HEK293 (cell line): ENCODE measurements at regions not wholly inside any gene's neighbourhood (a gene's known extent, or its start where the extent isn't known, plus 50 kb on each side); places are given as distances from the start of the nearest gene placed in this dataset.

ENCODE experiments used
- CTCF ChIA-PET: fragments of 350-600 bp; formaldehyde crosslinking; extraction: SDS; loops from one replicate; lab custom pipeline; 2021; ENCODE audit warnings: antibody characterized with exemption; lab: Yijun Ruan, JAX
- POLR2A ChIA-PET: fragments of 300-600 bp; formaldehyde crosslinking; extraction: SDS; loops from one replicate; lab custom pipeline; 2020; ENCODE audit warnings: antibody characterized with exemption, inconsistent platforms; lab: Yijun Ruan, JAX
- H3K27ac ChIP-seq: fragments of 200-500 bp; sonication (Bioruptor generic); 2 replicates; pipeline ENCODE4 v1.5.1; 2014; ENCODE audit warnings: low read depth, low read length, control low read depth, inconsistent platforms; ENCODE audit errors: extremely low read depth
- H3K36me3 ChIP-seq, 2 experiments: fragments of 200-500 bp in 1 of 2; sonication (Bioruptor generic) in 1 of 2; 1 replicate in 1 of 2; 2 replicates in 1 of 2; pipeline ENCODE4 v1.5.1; 2014 to 2017; ENCODE audit warnings: inconsistent platforms in 2 of 2, low read length in 2 of 2; ENCODE audit not compliant: control insufficient read depth in 2 of 2, insufficient read depth in 1 of 2
- H3K4me1 ChIP-seq: fragments of 200-500 bp; sonication (Bioruptor generic); 2 replicates; pipeline ENCODE4 v1.5.1; 2014; ENCODE audit warnings: mild to moderate bottlenecking, low read length, inconsistent platforms; ENCODE audit not compliant: control insufficient read depth, insufficient read depth
- H3K4me3 ChIP-seq: 2 replicates; pipeline ENCODE4 v1.5.1; 2011; ENCODE audit warnings: low read depth, mild to moderate bottlenecking, control low read depth, low read length, moderate library complexity
- H3K9me3 ChIP-seq: fragments of 200-500 bp; sonication (Bioruptor generic); 2 replicates; pipeline ENCODE4 v1.5.1; 2014; ENCODE audit warnings: low read depth, low read length, inconsistent platforms; ENCODE audit not compliant: control insufficient read depth, insufficient read depth
- KLF10 ChIP-seq: fragments of 450-650 bp; IDR thresholded peaks from 2 replicates; pipeline ENCODE4 v1.5.1; 2018; ENCODE audit warnings: missing biosample characterization, mild to moderate bottlenecking, missing genetic modification characterization
- OSR2 ChIP-seq: fragments of 450-650 bp; formaldehyde crosslinking; IDR thresholded peaks from 2 replicates; pipeline ENCODE4 v1.5.1; 2016; ENCODE audit warnings: missing biosample characterization, missing genetic modification characterization
- ZFP69B ChIP-seq: fragments of 450-650 bp; formaldehyde crosslinking; IDR thresholded peaks from 2 replicates; pipeline ENCODE4 v1.5.1; 2016; ENCODE audit warnings: missing biosample characterization, missing genetic modification characterization
- ZIC2 ChIP-seq: fragments of 450-650 bp; formaldehyde crosslinking; IDR thresholded peaks from 2 replicates; pipeline ENCODE4 v1.5.1; 2016; ENCODE audit warnings: missing biosample characterization, missing genetic modification characterization
- ZNF132 ChIP-seq: fragments of 450-650 bp; formaldehyde crosslinking; IDR thresholded peaks from 2 replicates; pipeline ENCODE4 v1.5.1; 2017; ENCODE audit warnings: missing biosample characterization, missing genetic modification characterization, borderline replicate concordance
- ZNF394 ChIP-seq: fragments of 450-650 bp; formaldehyde crosslinking; IDR thresholded peaks from 2 replicates; pipeline ENCODE4 v1.5.1; 2016; ENCODE audit warnings: missing biosample characterization, missing genetic modification characterization, mild to moderate bottlenecking, moderate library complexity, borderline replicate concordance
- ZNF558 ChIP-seq: fragments of 450-650 bp; formaldehyde crosslinking; IDR thresholded peaks from 2 replicates; pipeline ENCODE4 v1.5.1; 2016; ENCODE audit warnings: missing biosample characterization, missing genetic modification characterization
- ZNF560 ChIP-seq: fragments of 450-650 bp; formaldehyde crosslinking; IDR thresholded peaks from 2 replicates; pipeline ENCODE4 v1.5.1; 2017; ENCODE audit warnings: missing biosample characterization, missing genetic modification characterization, borderline replicate concordance
- ZNF561 ChIP-seq: fragments of 450-650 bp; IDR thresholded peaks from 2 replicates; pipeline ENCODE4 v1.5.1; 2018; ENCODE audit warnings: missing biosample characterization, missing genetic modification characterization, borderline replicate concordance
- ZNF600 ChIP-seq: fragments of 450-650 bp; formaldehyde crosslinking; IDR thresholded peaks from 2 replicates; pipeline ENCODE4 v1.5.1; 2016; ENCODE audit warnings: missing biosample characterization, missing genetic modification characterization
- ZNF664 ChIP-seq: fragments of 450-650 bp; formaldehyde crosslinking; IDR thresholded peaks from 2 replicates; pipeline ENCODE4 v1.5.1; 2016; ENCODE audit warnings: missing biosample characterization, missing genetic modification characterization
- ZNF670 ChIP-seq: fragments of 450-650 bp; formaldehyde crosslinking; IDR thresholded peaks from 2 replicates; pipeline ENCODE4 v1.5.1; 2016; ENCODE audit warnings: missing biosample characterization, missing genetic modification characterization, low read depth
- ZXDB ChIP-seq: fragments of 450-650 bp; formaldehyde crosslinking; IDR thresholded peaks from 2 replicates; pipeline ENCODE4 v1.5.1; 2016; ENCODE audit warnings: missing biosample characterization, missing genetic modification characterization
- TF ChIP-seq, protein P1 (sequence below): fragments of 450-650 bp; formaldehyde crosslinking; IDR thresholded peaks from 2 replicates; pipeline ENCODE4 v1.5.1; 2017; ENCODE audit warnings: missing biosample characterization, missing genetic modification characterization
- TF ChIP-seq, protein P2 (sequence below): fragments of 450-650 bp; formaldehyde crosslinking; IDR thresholded peaks from 2 replicates; pipeline ENCODE4 v1.5.1; 2016; ENCODE audit warnings: missing biosample characterization, missing genetic modification characterization
- TF ChIP-seq, protein P3 (sequence below): fragments of 450-650 bp; formaldehyde crosslinking; IDR thresholded peaks from 2 replicates; pipeline ENCODE4 v1.5.1; 2016; ENCODE audit warnings: missing biosample characterization, missing genetic modification characterization
- TF ChIP-seq, protein P4 (sequence below): fragments of 450-650 bp; formaldehyde crosslinking; IDR thresholded peaks from 2 replicates; pipeline ENCODE4 v1.5.1; 2017; ENCODE audit warnings: missing biosample characterization, missing genetic modification characterization
- TF ChIP-seq, protein P5 (sequence below): fragments of 450-650 bp; formaldehyde crosslinking; IDR thresholded peaks from 2 replicates; pipeline ENCODE4 v1.5.1; 2016; ENCODE audit warnings: missing biosample characterization, missing genetic modification characterization

DNA sequence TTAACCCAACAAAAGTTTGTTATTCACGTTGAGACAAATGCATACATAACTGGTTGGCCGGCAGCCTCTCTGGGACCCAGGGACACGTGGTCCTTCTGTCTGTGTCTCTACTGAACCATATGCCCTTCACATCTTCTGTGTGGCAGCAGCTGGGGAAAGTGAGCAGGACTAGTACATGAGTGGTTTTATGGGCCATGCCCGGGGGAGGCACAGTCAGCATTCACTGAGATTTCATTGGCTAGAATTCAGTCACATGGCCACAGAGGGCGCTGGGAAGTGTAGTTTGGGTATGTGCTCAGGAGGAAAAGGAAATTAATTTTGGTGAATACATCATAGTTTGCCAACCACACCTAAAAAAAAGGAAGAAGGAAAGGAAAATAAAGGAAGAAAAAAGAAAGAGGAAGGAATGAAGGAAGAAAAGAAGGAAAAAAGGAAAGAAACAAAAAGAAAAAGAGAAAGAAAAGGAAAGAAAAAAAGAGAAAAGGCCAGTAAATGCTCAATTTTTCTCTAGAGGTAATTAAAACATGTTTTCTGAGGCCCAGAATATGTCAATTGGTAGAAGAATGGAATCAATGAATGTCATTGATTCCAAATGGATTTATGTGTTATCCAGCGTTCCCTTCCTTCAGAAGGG lies 55.9 kb upstream of the KIRREL3 start:
- ChIA-PET POLR2A (no interaction called here), CTCF (no interaction called here)
- Histone ChIP-seq H3K4me3 (no peak overlapping the region), H3K27ac (no peak overlapping the region), H3K4me1 (no peaks in the 10 kb centered on the region), H3K9me3 (no peaks in the 10 kb centered on the region), H3K36me3 (no peaks in the 10 kb centered on the region)
- TF ChIP-seq ZNF561 (tag by site-specific recombination), result no peak
- TF ChIP-seq, protein P1, sequence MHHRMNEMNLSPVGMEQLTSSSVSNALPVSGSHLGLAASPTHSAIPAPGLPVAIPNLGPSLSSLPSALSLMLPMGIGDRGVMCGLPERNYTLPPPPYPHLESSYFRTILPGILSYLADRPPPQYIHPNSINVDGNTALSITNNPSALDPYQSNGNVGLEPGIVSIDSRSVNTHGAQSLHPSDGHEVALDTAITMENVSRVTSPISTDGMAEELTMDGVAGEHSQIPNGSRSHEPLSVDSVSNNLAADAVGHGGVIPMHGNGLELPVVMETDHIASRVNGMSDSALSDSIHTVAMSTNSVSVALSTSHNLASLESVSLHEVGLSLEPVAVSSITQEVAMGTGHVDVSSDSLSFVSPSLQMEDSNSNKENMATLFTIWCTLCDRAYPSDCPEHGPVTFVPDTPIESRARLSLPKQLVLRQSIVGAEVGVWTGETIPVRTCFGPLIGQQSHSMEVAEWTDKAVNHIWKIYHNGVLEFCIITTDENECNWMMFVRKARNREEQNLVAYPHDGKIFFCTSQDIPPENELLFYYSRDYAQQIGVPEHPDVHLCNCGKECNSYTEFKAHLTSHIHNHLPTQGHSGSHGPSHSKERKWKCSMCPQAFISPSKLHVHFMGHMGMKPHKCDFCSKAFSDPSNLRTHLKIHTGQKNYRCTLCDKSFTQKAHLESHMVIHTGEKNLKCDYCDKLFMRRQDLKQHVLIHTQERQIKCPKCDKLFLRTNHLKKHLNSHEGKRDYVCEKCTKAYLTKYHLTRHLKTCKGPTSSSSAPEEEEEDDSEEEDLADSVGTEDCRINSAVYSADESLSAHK (tag by site-specific recombination), result no peak
- no peak for TF ChIP-seq ZNF670 (tag by site-specific recombination)
- TF ChIP-seq, protein P2, sequence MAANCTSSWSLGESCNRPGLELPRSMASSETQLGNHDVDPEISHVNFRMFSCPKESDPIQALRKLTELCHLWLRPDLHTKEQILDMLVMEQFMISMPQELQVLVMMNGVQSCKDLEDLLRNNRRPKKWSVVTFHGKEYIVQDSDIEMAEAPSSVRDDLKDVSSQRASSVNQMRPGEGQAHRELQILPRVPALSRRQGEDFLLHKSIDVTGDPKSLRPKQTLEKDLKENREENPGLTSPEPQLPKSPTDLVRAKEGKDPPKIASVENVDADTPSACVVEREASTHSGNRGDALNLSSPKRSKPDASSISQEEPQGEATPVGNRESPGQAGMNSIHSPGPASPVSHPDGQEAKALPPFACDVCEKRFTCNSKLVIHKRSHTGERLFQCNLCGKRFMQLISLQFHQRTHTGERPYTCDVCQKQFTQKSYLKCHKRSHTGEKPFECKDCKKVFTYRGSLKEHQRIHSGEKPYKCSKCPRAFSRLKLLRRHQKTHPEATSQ (tag by site-specific recombination), result no peak
- TF ChIP-seq ZXDB, result no peak
- TF ChIP-seq ZNF132 (tag by site-specific recombination), result no peak
- TF ChIP-seq, protein P3, sequence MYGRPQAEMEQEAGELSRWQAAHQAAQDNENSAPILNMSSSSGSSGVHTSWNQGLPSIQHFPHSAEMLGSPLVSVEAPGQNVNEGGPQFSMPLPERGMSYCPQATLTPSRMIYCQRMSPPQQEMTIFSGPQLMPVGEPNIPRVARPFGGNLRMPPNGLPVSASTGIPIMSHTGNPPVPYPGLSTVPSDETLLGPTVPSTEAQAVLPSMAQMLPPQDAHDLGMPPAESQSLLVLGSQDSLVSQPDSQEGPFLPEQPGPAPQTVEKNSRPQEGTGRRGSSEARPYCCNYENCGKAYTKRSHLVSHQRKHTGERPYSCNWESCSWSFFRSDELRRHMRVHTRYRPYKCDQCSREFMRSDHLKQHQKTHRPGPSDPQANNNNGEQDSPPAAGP (tag by site-specific recombination), result no peak
- TF ChIP-seq ZNF664 (tag by site-specific recombination), result no peak
- TF ChIP-seq ZIC2 (tag by site-specific recombination), result no peak
- TF ChIP-seq, protein P4, sequence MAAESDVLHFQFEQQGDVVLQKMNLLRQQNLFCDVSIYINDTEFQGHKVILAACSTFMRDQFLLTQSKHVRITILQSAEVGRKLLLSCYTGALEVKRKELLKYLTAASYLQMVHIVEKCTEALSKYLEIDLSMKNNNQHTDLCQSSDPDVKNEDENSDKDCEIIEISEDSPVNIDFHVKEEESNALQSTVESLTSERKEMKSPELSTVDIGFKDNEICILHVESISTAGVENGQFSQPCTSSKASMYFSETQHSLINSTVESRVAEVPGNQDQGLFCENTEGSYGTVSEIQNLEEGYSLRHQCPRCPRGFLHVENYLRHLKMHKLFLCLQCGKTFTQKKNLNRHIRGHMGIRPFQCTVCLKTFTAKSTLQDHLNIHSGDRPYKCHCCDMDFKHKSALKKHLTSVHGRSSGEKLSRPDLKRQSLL, result no peak
- no peak for TF ChIP-seq KLF10 (tag by site-specific recombination)
- TF ChIP-seq ZNF600 (tag by site-specific recombination), result no peak
- no peak for TF ChIP-seq ZNF394 (tag by site-specific recombination)
- TF ChIP-seq OSR2 (tag by site-specific recombination), result no peak
- no peak for TF ChIP-seq ZNF558 (tag by site-specific recombination)
- no peak for TF ChIP-seq ZNF560 (tag by site-specific recombination)

DNA sequence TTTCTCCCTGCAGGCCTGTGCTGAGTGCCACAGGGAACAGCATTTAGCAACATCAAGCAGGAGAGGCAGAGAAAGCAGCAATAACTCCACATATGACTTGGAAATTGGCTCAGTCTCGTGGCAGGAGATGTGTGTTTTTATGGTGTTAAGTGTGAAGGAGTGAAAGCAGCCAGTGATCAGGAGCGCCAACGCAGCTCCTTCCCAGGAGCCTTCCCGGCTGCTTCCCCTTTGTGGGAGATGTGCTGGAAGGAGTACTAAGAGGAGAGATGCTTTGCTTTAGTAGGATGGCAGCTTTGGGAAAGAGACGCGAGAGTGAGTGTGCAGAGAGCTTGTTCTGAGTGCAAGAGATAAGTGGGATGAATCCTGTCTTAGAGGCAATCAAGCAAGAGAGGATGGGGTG lies 54.7 kb upstream of the KIRREL3 start:
- ChIA-PET POLR2A (no interaction called here), CTCF (no interaction called here)
- H3K36me3 ChIP-seq, result no peaks in the 10 kb centered on the region
- H3K4me1 ChIP-seq, result no peaks in the 10 kb centered on the region
- no peak overlapping the region for H3K4me3 ChIP-seq
- H3K9me3 ChIP-seq, result no peaks in the 10 kb centered on the region
- H3K27ac ChIP-seq, result no peak overlapping the region
- no peak for TF ChIP-seq ZFP69B
- TF ChIP-seq, protein P5, sequence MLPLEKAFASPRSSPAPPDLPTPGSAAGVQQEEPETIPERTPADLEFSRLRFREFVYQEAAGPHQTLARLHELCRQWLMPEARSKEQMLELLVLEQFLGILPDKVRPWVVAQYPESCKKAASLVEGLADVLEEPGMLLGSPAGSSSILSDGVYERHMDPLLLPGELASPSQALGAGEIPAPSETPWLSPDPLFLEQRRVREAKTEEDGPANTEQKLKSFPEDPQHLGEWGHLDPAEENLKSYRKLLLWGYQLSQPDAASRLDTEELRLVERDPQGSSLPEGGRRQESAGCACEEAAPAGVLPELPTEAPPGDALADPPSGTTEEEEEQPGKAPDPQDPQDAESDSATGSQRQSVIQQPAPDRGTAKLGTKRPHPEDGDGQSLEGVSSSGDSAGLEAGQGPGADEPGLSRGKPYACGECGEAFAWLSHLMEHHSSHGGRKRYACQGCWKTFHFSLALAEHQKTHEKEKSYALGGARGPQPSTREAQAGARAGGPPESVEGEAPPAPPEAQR, result no peak
- TF ChIP-seq, all 188 proteins: peak for 0
